SHP77 (cell line): ENCODE measurements at regions not wholly inside any gene's neighbourhood (a gene's known extent, or its start where the extent isn't known, plus 50 kb on each side); places are given as distances from the start of the nearest gene placed in this dataset.
A peak's percentile ranks its signal among the peaks of the same experiment; 100 is the strongest.
"Not testable (repeated sequence)": the region's sequence is repeated elsewhere in the genome, so short reads cannot be mapped to it uniquely, and the experiment has no call there.

Experiments
- DNase-seq, 2 experiments: peaks; one replicate each; lab custom pipeline; 2025; lab: John Stamatoyannopoulos, UW

DNA sequence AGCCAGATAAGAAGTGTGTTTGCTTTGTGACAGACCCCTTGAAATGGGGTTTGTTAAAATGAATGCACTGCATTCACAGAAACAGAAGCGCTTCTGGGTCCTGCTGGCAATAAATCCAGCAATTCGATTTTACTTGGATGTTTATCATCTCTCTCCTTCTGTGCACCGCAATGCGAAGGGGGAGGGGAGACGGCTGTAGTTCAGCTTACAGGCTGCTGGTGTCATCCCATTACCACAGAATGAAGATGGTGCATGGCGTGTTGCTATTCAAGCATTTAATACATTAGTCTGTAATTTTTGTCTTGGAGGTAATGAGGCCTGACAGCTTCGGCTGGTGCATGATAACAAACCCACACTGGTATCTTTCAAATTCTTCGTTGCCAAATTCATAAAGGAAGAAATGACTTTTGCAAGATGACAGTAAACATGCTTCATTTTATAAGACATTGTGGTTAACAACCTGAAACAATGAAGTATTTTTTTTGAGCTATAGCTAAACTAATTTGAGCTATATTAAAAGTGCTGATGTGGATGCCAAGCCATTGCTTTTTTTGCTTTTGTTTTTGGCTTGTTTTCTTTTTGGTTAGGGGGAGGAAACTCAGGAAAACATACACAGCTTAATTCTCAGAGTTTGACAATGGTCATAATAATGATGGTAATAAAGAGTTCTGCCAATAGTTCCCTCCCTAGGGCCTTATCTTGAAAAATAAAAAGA is 418.3 kb downstream of the OTOL1 start:
- peak; percentile 45 to 63 for DNase-seq

DNA sequence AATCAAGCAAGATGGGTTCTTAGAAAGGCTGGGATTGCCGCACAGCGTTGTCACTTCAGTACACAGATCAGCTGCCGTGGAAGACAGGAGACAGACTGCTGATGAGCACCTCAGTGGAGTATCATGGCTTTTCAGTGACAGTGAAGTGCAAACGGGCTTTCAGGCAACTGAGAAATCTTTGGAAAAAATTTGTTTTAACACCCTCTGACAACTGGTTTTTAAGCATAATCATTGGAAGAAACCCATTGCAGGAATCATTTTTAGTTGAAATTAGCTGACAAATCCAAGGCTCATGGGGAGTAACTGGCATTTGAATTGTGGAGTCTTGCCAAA is 418.8 kb downstream of the OTOL1 start:
- DNase-seq, result no peak

DNA sequence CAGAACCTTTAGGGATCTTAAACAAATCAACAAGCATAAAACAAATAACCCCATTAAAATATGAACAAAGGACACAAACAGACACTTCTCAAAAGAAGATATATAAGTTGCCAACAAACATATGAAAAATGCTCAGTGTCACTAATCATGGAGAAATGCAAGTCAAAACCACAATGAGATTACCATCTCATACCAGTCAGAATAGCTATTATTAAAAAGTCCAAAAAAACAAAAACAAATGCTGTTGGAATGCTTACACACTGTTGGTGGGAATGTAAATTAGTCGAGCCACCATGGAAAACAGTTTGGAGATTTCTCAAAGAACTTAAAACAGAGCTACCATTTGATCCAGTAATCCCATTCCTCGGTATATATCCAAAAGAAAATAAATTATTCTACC is 423.6 kb downstream of the OTOL1 start:
- no peak for DNase-seq

DNA sequence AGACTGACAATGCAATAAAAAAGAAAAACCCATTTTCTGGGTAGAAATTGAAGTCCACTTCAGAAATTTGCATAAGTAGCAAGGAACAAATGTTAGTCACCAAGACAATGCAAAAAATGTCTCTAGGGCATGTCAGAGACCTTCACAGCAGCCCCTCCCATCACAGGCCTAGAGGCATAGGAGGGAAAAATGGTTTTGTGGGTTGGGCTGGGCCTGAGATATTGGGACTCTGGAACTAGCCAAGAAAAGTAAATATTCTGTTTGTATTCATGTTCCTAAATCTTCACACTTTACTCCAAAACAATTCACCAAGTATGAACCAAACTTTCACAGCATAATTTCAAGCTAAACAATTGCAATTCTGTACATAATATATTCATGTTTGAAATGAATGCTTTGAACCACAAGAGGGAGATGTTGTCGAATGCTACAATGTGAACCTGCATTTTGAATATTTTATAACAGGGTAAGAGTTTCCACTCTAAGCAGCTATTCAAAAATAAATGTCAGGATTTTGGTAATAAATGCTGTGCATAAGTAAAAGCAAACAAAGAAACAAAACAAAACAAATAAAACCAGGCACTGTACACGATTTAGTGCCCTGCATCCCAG is 429.2 kb downstream of the OTOL1 start:
- DNase-seq, result no peak

DNA sequence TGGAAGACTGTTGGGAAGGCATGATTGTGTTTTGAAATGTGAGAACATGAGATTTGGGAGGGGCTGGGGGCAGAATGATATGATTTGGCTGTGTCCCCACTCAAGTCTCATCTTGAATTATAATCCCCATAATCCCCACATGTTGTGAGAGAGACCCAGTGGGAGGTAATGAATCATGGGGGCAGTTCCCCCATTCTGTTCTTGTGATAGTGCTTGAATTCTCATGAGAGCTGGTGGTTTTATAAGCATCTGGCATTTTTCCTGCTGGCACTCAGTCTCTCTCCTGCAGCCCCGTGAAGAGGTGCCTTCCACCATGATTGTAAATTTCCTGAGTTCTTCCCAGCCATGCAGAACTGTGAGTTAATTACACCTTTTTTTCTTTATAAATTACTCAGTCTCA is 430.5 kb downstream of the OTOL1 start:
- no peak for DNase-seq

DNA sequence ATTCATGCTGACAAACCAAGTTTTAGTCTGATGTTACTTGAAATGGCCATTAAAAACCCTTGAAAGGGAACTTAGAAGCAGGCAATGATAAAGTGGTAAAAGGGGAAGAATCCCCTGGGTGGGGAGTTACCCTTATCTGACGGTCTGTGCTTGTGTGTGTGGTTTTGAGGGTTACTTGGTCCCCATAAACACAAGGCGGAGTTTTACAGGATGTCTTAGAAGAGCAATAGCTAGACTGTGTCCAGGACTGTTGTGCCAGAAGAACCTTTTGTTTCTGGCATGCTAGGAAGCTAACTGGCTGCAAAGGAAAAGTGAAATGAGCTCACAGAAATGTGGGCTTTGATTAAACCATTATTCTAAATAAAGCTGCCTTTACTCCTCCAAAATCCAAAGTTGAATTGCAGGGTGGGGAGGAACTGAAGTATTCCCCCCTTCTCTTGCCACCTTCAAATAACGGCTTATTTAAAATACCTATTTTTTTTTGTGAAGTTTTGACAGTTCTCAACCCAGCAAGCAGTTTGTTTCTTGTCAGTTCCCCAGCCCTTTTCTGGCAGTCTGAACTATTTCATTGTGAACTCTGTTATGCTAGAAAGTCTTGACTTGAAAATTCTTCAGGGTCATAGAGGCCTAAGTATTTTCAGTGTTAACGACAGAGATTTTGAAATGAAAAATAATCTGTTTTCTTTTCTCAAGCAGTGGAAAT is 443.5 kb downstream of the OTOL1 start:
- no peak for DNase-seq

DNA sequence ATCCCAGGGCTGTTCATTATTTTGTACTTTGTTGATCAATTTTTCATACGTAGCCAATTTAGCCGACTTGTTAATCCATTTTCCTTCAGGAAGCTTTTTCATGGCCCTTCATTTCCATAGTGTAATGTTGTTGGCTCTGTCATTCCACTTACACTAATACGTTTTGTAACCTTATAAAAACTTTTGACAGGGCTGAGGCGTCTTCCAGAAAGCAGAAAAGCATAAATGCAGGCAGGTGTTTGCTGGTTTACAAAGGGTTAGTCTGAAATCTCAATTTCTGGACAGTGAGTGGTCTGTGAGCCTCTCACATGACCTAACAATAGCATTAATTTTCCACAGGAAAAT is 444.0 kb downstream of the OTOL1 start:
- no peak for DNase-seq

DNA sequence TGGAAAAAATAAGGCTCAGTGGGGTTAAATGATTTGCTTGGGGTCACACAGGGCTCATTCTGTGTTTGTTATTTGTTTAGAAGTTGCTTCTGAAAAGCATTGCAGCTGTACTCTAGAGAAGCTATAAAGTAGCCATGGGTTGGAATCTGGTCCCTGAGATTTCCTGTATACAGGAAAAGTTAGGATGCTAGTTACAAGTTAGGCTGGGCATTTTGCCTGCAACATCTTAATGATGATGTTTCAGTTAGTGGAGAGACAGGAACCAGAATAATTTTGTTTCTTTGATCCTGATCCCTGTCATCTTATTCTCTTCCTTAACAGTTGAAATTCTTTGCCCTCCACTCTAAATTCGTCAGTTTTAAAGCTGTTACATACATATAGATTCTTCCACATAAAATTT is 445.3 kb downstream of the OTOL1 start:
- DNase-seq, result no peak

DNA sequence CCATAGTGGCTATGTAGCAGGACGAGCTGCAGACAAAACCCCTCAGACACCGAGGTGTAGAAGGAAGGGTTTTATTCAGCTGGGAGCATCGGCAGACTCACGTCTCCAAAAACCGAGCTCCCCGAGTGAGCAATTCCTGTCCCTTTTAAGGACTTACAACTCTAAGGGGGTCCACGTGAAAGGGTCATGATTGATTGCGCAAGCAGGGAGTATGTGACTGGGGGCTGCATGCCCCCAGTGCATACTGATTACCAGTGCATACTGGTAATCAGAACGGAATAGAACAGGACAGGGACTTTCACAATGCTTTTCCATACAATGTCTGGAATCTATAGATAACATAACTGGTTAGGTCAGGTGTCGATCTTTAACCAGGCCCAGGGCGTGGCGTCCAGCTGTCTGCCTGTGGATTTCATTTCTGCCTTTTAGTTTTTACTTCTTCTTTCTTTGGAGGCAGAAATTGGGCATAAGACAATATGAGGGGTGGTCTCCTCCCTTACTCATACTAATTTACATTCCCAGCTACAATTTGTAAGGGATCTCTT is 447.3 kb downstream of the OTOL1 start:
- not testable (repeated sequence) for DNase-seq

DNA sequence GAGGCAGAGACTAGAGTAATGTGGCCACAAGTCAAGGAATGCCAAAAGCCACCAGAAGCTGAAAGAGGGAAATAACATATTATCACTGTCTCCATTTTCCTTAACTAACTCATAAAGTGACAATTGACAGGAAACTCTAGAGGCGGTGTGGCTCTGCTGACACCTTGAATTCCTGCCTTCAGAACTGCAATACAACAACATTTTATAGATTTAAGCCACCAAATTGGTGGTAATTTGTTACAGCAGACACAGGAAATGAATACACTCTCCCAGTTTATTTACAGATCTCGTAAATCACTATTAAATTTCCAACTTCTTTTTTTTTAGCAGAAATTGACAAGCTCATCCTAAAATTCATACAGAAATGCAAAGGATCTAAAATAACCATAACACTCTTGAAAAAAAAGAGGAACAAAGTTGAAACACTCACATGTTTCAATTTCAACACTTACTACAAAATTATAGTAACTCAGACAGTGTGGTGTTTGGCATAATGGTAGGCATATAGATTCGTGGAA is 449.9 kb downstream of the OTOL1 start:
- DNase-seq, result no peak

DNA sequence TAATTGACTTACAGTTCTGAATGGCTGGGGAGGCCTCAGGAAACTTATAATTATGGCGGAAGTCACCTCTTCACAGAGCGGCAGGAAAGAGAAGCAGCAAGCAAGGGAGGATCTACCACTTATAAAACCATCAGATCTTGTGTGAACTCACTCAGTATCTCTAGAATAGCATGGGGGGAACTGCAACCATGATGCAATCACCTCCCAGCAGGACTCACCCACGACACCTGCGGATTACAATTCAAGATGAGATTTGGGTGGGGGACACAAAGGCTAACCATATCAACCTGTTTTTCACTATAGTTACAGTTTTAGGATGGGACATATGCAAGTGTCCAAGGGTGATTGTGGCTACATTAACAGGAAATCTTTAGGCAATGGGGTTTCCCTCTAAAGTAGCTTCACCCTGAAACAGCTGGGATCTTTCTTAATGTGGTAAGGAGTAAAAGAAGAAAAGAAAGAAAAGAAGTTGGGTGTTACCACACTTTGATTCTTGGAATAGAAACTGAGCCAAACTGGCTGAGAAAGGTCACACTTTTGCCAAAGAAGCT is 453.8 kb downstream of the OTOL1 start:
- DNase-seq, result no peak

DNA sequence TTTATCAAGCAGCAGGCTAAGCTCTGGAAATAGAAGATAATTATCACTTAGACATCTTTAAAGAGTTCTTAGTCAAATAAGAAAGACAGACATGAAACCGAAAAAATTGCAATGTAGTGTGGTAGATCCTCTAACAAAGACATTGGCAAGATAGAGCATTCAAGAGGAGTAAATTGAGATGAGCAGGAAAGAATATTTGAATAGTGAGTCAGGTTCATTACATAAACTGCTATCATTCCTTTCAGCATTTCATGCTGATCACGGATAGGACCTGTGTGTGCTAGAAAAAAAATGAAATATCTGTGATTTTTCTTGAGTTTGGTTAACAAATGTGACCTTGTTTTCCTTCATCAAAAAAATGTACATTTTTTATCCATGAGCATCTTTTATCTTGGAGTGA is 460.9 kb downstream of the OTOL1 start:
- no peak for DNase-seq

DNA sequence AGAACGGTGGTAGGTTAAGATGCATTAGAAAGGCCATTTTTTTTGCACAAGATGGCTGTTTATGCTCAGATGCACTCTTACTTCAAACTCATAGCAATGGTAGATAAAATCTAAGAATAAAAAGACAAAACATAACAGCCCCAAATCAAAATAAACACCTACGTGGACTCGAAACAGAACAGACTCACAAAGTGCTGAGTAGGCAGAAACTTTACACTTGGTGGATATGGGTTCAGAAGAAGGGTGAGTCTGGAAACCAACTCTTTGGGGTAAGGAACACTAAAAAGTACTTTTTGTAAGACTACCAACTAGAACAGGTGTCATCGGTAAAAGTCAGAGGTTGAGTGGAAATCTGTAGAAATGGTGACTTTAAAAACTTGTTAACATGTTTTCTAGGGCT is 468.2 kb downstream of the OTOL1 start:
- no peak for DNase-seq

DNA sequence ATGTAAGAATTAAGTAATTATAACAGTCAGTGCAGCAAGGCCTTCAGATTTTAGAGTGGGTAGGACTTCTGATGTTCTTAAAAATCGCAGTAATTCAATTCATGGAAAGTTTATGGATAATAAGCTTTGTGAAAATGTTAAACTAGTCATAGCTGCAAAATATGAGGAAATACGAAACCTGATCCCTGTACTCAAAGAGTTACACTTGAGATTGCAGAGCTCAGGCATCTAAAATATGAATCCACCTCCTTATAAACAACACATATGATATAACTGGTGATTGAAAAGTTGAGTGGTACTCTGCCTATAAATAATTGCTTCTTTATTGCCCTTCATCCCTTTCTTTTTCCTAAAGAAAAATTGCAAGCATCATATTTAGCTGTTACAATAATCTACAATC is 473.3 kb downstream of the OTOL1 start:
- DNase-seq, result no peak

DNA sequence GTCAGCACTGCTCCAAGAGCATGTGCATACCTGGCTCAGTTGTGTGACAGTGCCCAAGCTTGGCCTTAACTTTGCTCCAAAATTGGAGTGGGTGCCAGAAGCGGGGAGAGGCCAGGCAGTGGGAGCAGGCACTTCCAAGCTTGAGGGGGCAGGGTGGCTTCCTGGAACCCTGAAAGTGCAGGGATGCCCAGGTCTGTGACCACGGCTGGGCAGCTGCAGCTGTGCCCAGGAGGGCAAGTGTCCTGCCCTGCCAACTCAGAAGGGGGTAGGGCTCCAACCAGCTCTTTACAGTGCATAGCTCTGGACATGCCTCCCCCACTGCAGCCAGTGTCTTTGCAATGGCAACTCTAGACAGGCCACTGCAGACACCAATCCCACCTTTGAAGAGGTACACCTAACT is 478.6 kb downstream of the OTOL1 start:
- DNase-seq, result no peak

DNA sequence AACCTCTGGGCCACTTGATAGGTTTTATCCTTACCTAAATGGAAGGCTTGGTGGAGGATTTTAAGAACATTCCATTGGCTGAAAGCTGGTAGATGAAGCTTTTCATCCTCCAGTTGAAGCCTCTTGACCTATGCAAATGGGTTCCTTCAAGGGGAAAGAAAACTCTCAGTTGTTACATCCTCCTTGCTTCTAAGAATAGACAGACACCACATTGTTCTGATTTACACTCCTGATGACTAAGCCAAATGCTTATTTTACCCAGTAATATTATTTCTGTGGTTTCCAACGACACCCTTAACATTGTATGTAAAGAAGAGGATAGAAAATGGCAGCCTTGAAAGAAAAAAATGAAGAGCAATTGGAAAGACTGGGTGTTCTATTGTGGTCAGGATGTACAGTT is 480.5 kb downstream of the OTOL1 start:
- no peak for DNase-seq

DNA sequence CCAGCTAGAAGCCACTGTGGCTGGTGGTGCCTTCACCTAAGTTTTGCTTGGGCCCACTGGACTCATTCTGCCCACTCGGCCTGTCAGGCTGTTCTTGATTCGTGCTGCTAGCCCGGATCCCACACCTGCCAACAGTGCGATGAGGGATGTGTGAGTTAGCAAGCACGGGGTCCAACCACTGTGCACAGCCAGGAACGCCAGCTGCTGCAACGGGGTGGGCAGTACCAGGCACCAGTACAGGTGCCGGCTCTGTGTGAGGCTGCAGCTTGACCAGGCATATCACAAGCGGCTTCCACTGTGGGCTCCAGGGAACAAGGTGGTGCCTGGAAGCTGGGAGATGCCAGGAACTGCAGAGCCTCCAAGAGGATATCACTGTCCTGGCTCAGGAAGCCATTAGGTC is 481.2 kb downstream of the OTOL1 start:
- no peak for DNase-seq

DNA sequence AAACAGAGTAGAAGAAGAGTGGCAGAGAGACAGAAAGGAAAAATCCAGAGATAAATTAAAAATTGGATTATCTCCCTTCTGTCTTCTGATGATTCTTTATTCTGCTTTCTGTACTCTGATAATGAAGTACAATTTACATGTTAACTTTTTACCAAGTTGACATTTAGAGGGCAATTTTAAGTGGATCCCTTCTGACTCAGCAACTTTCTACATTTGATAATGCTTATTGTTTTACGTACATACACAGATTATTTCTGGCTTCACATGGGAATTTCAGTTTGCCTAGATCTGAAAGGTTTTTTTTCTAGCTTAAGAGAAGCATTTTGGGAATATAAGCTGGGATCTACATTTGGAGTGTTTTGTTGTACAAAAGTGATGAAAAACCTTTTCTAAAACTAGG is 491.3 kb downstream of the OTOL1 start:
- no peak for DNase-seq

DNA sequence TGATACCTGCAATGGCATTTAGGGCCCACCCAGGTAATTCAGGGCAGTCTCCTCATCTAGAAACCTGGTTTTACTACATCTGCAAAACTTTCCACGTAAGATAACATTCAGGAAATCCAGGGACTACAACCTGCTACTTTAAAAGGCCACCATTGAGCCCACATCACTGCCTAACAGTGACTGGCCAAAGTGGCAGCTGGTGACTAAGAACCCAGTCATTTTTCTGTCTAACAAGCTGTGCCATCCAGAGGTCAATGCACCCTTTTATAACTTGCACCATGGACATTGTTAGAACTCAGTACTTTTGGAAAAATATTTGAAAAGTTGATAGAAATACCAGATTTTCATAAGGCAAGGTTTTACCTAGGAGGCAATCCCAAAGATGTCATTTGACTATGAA is 492.4 kb downstream of the OTOL1 start:
- DNase-seq, result no peak

DNA sequence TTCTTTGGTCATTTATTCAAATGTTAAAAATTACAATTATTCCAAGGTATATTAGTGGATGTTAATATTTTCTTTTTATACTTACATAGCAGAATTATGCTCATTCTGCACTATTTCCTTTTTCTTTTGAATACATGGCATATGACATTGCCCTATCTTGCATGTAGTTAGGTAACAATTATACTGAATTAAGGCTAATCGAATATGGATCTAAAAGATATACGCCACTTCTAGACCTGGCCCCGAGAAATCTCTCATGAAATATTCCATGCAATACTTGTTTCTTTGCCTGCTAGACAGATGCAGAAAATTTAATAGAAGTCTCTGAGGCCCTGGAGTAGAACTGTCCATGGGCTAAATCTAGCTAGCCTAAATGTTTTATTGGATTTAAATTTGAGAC is 493.4 kb downstream of the OTOL1 start:
- no peak for DNase-seq

DNA sequence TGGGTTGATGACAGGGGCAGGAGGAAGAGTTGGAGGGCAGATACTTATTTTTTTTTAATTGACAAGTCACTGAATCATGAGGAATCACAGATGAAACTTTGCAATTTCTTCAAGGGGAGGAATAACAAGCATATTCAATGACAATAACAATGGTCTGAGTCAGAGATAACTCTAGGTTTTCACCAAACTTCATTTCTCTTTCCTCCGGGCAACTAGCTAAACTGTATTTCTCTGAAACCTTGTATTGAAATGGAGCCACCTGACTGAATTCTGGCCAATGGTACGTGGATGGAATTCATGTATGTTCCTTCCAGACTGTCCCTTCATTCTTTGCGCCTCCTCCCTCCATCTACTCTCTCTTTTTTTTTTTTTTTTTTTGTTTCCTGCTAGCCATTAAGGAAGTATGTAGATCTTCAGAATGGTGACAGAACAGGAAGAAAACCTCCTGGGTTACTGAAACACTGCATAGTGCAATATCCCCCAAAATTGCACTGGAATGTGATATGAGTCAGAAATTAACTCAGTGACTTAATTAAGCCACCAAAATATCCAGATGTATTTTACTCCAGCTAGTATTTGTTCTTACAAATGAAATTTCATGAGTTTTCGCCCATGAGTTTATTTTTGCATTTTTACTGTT is 495.4 kb downstream of the OTOL1 start:
- DNase-seq, result no peak

DNA sequence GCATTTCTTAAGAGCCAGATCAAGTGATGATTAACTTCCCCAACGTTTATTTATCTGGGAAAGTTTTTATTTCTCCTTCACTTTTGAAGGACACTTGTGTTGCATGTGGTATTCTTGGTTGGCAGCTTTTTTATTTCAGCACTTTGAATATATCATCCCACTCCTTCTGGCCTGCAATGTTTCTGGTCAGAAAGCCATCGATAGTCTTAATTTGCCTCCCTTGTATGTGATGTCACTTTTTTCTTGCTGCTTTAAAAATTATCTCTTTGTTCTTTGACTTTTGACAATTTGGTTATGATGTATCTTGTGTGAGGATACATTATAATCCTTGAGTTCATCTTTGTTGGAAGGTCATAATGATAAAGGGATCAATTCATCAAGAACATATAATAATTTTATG is 503.2 kb downstream of the OTOL1 start:
- no peak for DNase-seq
